GM23338 (cell line): ENCODE measurements at regions not wholly inside any gene's neighbourhood (a gene's known extent, or its start where the extent isn't known, plus 50 kb on each side); places are given as distances from the start of the nearest gene placed in this dataset.

Experiments
- ATAC-seq: fragments of 200-7000 bp; cut with Tn5 transposase; 3 replicates; pipeline ENCODE4 v1.9.1; 2020
- DNase-seq: peaks from one replicate; pipeline ENCODE4 v3.0.0-alpha.2; 2015; ENCODE audit warnings: low spot score
- H2AFZ ChIP-seq: fragments of 200-600 bp; sonication (generic); 2 replicates; pipeline ENCODE4 v1.8.0; 2016; ENCODE audit warnings: antibody characterized with exemption, mild to moderate bottlenecking, moderate library complexity
- H3F3A ChIP-seq: fragments of 200-600 bp; sonication (generic); replicated peaks from 2 replicates; pipeline ENCODE4 v1.8.0; 2017; ENCODE audit warnings: antibody characterized with exemption, mixed run types, low read depth
- H3K27ac ChIP-seq: fragments of 200-600 bp; sonication (generic); 2 replicates; pipeline ENCODE4 v1.6.1; 2016; ENCODE audit warnings: low read depth
- H3K27me3 ChIP-seq: fragments of 200-600 bp; sonication (generic); 2 replicates; pipeline ENCODE4 v1.8.0; 2016; ENCODE audit warnings: mild to moderate bottlenecking, mixed run types, moderate library complexity; ENCODE audit not compliant: insufficient read depth
- H3K36me3 ChIP-seq: fragments of 200-600 bp; sonication (generic); 2 replicates; pipeline ENCODE4 v1.8.0; 2016; ENCODE audit warnings: mild to moderate bottlenecking; ENCODE audit not compliant: insufficient read depth
- H3K4me1 ChIP-seq: fragments of 200-600 bp; sonication (generic); 2 replicates; pipeline ENCODE4 v1.8.0; 2016; ENCODE audit warnings: mild to moderate bottlenecking, moderate library complexity; ENCODE audit not compliant: insufficient read depth
- H3K4me2 ChIP-seq: fragments of 200-600 bp; sonication (generic); 2 replicates; pipeline ENCODE4 v1.7.1; 2017; ENCODE audit warnings: mixed run types
- H3K4me3 ChIP-seq: fragments of 200-600 bp; sonication (generic); 2 replicates; pipeline ENCODE4 v1.6.1; 2016; ENCODE audit warnings: mixed run types
- H3K79me2 ChIP-seq: fragments of 200-600 bp; sonication (generic); replicated peaks from 2 replicates; pipeline ENCODE4 v1.8.0; 2017; ENCODE audit warnings: mild to moderate bottlenecking; ENCODE audit not compliant: insufficient read depth
- H3K9me2 ChIP-seq: fragments of 200-600 bp; sonication (generic); 2 replicates; pipeline ENCODE4 v1.8.0; 2017; ENCODE audit not compliant: insufficient read depth
- H4K20me1 ChIP-seq: fragments of 200-600 bp; sonication (generic); replicated peaks from 2 replicates; pipeline ENCODE4 v1.8.0; 2017; ENCODE audit warnings: mild to moderate bottlenecking; ENCODE audit not compliant: insufficient read depth
- H3K27ac Mint-ChIP-seq: 2 replicates; pipeline ENCODE4 v1.8.0; 2020; ENCODE audit warnings: inconsistent platforms, mild to moderate bottlenecking, moderate library complexity, mixed read lengths
- H3K27me3 Mint-ChIP-seq: 3 replicates; pipeline ENCODE4 v1.8.0; 2022; ENCODE audit warnings: low read depth, mild to moderate bottlenecking, moderate library complexity, mixed read lengths, inconsistent platforms; ENCODE audit not compliant: insufficient read depth, poor library complexity
- H3K36me3 Mint-ChIP-seq: 3 replicates; pipeline ENCODE4 v1.8.0; 2021; ENCODE audit warnings: low read depth, mild to moderate bottlenecking, inconsistent platforms, moderate library complexity, mixed read lengths
- H3K4me1 Mint-ChIP-seq: 3 replicates; pipeline ENCODE4 v1.8.0; 2020; ENCODE audit warnings: mild to moderate bottlenecking, inconsistent platforms, mixed read lengths
- H3K4me3 Mint-ChIP-seq: 3 replicates; pipeline ENCODE4 v1.8.0; 2021; ENCODE audit warnings: moderate library complexity, mild to moderate bottlenecking, inconsistent platforms, mixed read lengths
- H3K9me3 Mint-ChIP-seq: 3 replicates; pipeline ENCODE4 v1.8.0; 2020; ENCODE audit warnings: moderate library complexity, mild to moderate bottlenecking, inconsistent platforms, mixed read lengths
- CREB1 ChIP-seq: fragments of 250-450 bp; sonication (Bioruptor Pico); IDR thresholded peaks from 2 replicates; pipeline ENCODE4 v1.5.0; 2020; ENCODE audit warnings: low read depth, mild to moderate bottlenecking, moderate library complexity
- EZH2phosphoT487 ChIP-seq: fragments of 200-600 bp; sonication (generic); IDR thresholded peaks from one replicate; pipeline ENCODE4 v1.8.1; 2018; ENCODE audit warnings: antibody characterized with exemption; ENCODE audit not compliant: unreplicated experiment
- NANOG ChIP-seq: IDR thresholded peaks from 2 replicates; pipeline ENCODE4 v1.6.1; 2016; ENCODE audit warnings: antibody characterized with exemption, borderline replicate concordance
- POLR2AphosphoS5 ChIP-seq: IDR thresholded peaks from 2 replicates; pipeline ENCODE4 v1.6.1; 2016; ENCODE audit warnings: antibody characterized with exemption, low read depth
- STAT1 ChIP-seq: IDR thresholded peaks from one replicate; pipeline ENCODE4 v1.6.1; 2016; ENCODE audit warnings: antibody characterized with exemption; ENCODE audit not compliant: unreplicated experiment
- ZNF331 ChIP-seq: fragments of 250-450 bp; sonication (Bioruptor Pico); IDR thresholded peaks from 2 replicates; pipeline ENCODE4 v1.5.0; 2020; ENCODE audit warnings: low read depth, mild to moderate bottlenecking, moderate library complexity
- ZNF462 ChIP-seq: fragments of 250-450 bp; sonication (Bioruptor Pico); IDR thresholded peaks from 2 replicates; pipeline ENCODE4 v1.5.0; 2020; ENCODE audit warnings: mild to moderate bottlenecking, moderate library complexity

GRCh38 chr2:236982693-236983455 is 102.8 kb upstream of the COPS8 start:
- Mint-ChIP-seq H3K36me3 (peaks cover 3% of the 10 kb centered on the region; the same call in 1 of the 3 replicates), H3K27ac (no peak overlapping the region), H3K9me3 (peaks cover 7% of the 10 kb centered on the region), H3K4me1 (no peaks in the 10 kb centered on the region), H3K27me3 (peaks cover 4% of the 10 kb centered on the region), H3K4me3 (no peak overlapping the region)
- Histone ChIP-seq H3K79me2 (no peaks in the 10 kb centered on the region), H3K9me2 (peaks cover 12% of the 10 kb centered on the region; the same call in 1 of the 2 replicates), H3K4me2 (no peak overlapping the region), H4K20me1 (no peaks in the 10 kb centered on the region), H3K36me3 (no peaks in the 10 kb centered on the region), H3K27ac (no peak overlapping the region), H2AFZ (no peak overlapping the region), H3F3A (no peaks in the 10 kb centered on the region), H3K4me1 (no peaks in the 10 kb centered on the region), H3K27me3 (no peaks in the 10 kb centered on the region), H3K4me3 (no peak overlapping the region)
- no peak for ATAC-seq
- DNase-seq, result no peak
- TF ChIP-seq NANOG, result no peak
- TF ChIP-seq STAT1, result no peak
- no peak for TF ChIP-seq ZNF462
- TF ChIP-seq ZNF331 (CRISPR knock-in tag), result no peak
- no peak for TF ChIP-seq EZH2phosphoT487
- no peak for TF ChIP-seq POLR2AphosphoS5
- TF ChIP-seq CREB1 (CRISPR knock-in tag), result no peak
